HG03558 (cell line): ENCODE measurements at regions not wholly inside any gene's neighbourhood (a gene's known extent, or its start where the extent isn't known, plus 50 kb on each side); places are given as distances from the start of the nearest gene placed in this dataset.

Experiments
- ATAC-seq: cut with Tn5 transposase; IDR thresholded peaks from one replicate; pipeline ENCODE4 v1.9.1; 2021; ENCODE audit warnings: moderate number of reproducible peaks; ENCODE audit not compliant: unreplicated experiment; ENCODE audit errors: extremely low read depth

DNA sequence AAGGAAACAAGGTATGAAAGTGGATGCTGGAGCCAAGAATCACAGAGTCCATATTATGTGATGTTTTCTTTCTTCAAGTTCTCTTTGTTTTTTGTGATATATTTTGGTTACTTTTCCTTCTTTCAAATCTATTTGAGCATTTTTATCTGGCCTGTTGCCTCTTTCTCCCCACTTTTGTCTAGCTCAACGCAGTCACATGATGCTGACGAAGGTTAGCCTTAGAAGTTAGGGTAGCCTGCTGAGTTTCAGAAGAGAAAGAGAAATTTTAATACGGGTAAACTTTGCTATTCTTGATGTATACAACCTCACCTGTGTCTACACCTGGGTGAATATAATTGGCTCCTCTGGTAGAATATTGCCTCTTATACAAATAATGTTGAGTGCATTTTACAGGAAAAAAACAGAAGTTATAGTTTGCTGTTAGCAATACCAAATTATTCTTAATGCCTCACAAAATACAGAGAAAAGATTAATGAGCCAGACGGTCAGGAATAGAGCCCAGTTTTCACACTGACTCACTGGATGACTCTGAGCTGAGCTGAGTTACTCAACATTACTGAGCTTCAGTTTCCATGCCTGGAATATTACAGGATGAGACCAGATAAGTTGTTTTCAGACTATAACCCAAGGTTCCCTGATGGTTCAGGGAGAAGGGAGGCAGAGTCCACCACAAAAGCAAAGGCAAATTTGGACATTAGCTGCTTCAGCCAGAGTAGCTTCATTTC lies 161.6 kb upstream of the BDNF start:
- ATAC-seq, result no peak

DNA sequence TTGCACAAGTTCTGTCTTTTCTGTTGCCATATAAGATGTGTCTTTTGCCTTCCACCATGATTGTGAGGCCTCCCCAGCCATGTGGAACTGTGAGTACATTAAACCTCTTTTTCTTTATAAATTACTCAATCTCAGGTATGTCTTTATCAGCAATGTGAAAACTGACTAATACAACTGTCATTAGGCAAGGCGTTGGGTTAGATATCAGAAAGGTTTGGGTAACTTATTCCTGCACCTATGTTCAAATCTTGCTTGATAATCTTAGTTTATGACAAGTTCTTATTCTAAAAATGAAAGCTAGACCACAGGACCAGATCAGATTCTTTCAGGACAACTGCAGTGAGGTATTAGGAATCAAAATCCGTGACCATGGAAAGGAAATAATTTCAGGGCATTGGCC lies 160.6 kb upstream of the BDNF start:
- no peak for ATAC-seq

DNA sequence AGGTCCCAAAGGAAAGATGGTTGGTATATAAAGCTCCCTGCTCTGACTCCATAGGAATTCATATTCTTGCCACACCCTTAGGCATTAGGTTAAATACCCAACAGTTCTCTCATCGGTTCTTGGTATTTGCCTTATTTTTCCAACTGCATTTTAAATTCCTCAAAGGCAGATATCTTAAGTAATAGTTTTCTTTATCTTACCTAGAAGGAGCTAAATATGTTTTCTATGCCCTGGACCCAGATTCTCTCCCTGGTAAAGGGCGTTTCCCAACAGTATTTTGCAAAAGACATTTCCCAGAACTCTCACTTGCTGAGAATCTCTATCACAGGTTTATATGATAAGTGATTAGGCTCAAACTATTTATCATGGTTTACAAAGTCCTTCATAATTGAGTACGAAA lies 158.6 kb upstream of the BDNF start:
- ATAC-seq, result no peak

DNA sequence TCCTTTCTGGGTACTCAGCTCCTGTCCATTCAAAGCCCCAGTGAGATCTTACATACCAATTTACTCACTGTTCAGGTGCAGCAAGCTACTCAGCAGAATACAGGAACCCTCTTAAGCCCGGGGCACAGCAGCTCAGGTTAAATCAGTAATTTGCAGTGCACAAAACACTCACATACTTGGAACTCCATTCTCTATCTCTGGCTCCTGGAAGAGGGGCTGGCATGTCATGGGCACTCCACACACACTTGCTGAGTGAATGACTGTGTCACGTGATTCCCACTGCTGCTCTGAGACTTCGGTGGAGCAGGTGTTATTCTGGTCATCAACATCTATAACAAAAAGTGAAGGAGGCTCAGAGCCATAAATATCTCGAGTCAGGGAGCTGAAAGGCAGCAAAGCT lies 157.3 kb upstream of the BDNF start:
- ATAC-seq, result no peak

DNA sequence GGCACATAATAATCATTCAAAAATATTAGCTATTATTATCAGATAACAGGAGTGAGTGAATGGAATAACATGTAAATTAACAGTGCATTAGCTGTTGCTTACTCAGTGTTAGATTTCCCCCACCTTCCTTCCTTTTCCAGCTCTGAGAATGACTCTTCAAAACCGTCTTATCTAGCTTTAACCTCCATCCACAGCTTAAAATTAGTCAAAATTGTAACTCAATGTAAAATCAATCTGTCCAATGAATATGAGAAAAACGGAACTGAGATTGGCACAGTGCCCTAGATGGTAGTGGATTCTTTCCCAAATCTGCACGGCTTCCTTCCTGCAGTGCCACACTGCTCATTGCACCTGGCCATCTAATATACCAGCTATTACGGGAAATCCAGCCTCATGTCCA lies 156.8 kb upstream of the BDNF start:
- ATAC-seq, result peak; percentile 55

DNA sequence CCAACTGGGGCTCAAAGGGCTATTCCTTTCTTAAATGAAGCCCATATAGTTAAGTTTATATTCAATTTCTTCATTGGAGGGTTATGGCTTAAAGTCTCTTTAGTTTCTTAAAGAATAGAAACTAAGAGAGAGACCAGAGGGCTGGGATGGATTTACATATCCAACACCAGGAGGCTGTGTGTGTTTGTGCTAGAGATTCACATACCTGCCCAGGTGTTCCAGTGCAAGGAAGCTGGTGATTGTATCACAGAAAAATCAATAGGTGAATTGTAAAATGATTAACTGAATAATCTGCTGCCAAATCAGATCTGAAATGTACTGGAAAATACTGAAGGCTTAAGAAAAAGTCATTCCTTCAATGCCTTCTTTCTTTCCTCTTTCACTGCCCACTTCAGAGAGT lies 148.2 kb upstream of the BDNF start:
- ATAC-seq, result no peak

DNA sequence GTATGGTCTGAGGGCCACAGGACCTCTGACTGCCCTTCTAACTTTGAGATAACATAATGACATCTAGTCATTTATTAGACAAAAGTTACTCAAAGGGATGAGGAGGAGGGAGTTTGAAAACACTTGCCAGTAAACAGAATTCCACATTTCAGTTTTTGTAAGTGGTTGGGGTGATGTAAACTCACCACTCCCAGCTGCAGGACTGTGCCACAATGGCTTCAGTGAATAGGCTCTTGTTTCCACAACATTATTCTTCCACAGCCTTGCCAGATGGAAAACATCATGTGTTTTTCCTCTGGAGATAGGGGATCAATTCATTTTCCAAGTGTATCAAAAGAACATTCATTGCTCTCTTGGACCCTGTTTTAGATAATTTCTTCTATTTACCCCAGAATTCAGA lies 147.2 kb upstream of the BDNF start:
- no peak for ATAC-seq

DNA sequence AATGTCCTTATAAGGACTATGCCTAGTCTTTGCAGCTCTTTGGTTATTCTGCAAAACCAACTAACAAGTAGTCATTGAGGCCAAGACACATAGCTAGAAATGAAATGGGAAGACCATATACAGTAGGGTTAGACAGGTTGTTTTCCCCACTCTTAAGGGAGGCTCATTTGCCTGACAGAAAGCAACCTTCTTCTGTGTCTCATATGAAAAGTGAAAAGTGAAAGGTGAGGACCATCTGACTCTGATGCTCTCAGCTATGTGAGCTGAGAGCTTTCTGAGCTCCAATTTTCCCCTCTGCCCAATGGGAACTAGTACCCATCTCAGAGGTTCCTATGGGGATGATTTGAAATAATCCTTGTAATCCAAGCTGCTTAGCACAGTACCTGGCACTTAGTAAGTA lies 142.0 kb upstream of the BDNF start:
- ATAC-seq, result no peak

DNA sequence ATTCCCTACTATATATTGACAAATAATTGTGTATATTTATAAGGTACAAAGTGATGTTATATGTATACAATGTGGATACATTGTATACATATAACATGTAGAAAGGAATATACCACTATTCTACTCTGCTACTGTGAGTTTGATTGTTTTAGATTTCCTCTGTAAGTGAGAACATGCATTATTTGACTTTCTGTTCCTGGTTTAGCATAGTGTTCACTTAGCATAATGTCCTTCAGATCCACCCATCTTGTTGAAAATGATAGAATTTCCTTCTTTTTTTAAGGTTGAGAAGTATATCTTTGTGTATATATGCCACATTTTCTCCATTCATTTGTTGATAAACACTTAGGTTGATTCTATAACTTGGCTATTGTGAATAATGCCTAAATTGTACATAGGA lies 140.8 kb upstream of the BDNF start:
- ATAC-seq, result no peak

DNA sequence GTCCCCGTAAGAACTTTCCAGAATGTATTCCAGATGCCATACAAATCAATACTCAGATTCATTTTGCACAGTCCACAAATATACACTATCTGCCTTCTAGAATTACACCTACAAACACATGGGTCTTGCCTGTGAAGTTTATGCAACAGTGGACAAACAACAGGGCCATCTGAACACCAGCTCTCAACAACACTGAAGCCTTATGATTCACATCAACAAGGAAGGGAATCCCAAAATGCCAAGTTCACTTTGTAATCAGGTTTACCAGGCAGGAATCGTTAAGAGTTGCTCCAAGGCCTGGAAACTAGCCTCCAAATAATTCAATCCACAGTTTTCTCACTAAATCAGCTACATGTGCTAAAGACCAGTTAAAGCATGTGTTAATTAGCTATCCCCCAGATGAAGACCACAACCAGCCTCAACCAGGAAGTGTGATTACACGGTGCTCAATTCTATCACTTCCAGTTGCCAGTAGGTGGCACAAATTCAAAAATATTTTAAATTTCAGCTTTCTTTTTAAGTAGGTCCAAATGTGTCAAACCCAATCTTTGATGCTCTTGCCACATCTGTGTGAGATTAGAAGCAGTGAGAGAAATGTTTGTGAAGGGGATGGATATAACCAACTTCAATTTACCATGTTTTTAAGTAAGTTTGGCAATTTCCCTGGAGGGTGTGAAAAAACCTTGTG lies 139.1 kb upstream of the BDNF start:
- ATAC-seq, result no peak

DNA sequence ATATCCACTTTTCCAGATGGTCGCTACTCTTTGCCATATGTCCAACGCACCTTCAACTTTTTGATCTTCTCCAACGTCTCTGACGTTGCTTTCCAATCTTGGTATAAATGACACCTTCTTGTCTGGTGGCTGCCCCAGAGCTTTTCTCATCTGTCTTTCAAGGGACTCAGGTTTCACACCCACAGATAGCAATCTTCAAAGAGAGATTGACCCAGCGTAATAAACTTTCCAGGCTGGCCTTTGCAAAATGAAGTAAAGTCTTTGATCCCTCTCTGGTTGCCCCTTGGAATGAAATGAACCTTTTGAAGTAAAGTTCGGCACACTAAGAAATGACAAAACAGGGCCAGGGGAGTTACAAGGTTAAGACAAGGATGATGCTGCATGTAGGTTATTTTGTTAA lies 138.4 kb upstream of the BDNF start:
- ATAC-seq, result no peak

DNA sequence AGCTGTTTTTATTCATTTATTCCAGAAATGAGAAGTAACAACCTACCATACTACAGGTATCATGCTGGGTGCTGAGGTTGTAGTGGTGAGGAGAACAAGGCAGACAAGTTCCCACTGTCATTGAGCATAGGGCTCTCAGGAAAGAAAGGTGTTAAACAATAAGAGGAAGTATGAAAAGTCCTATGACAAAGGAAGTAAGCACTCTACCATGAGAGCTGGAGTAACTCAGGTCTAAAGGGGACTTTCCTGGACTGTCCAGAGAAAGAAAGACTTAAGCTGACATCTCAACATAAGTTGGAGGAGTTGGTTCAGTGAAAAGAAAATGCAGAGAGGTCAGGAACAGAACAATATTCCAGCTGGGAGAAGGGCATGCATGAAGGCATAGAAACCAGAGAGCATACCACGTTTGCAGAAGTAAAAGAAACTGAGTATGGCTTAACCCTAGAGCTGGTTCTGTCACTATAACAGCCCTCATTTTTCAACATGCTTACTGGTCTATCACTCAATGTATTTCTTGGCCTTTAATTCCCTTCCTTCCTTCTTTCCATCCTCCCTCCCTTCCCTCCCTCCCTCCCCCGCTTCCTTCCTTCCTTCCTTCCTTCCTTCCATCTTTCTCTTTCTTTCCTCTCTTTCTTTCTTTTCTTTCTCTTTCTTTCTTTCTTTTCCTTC lies 137.8 kb upstream of the BDNF start:
- ATAC-seq, result no peak

DNA sequence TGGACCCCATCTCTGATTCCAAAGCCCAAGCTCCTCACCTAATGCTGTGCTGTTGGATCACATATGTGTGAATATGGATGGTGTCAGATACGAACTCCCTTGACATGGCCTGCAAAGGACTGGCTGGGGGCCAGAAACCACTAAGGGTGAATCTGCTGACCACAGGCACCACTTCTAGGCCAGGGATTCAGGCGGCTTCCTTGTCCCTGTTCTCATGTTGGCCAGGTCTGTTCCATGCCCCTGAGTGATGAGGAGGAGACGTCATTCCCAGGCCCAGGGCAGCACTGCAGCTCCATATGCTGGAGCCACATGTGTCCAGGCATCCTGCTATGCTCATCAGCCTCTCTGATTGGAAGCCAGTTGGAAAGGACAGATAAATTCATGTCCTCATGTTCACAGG lies 130.0 kb upstream of the BDNF start:
- no peak for ATAC-seq

DNA sequence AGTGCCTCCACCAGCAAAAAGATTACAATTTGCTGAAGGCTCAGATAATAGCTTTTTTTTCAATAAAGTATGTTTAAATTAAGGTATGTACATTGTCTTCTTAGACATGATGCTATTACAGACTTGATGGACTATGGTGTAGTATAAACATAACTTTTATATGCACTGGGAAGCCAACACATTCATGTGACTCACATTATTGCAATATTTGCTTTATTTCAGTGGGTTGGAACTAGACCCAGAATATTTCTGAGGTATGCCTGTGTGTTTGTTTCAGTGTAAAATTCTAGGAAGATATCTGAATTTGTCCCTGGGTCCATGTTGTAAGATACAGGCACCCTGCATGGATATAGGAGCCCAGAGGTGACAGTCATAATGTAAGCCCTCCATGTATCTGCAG lies 120.0 kb upstream of the BDNF start:
- ATAC-seq, result no peak

DNA sequence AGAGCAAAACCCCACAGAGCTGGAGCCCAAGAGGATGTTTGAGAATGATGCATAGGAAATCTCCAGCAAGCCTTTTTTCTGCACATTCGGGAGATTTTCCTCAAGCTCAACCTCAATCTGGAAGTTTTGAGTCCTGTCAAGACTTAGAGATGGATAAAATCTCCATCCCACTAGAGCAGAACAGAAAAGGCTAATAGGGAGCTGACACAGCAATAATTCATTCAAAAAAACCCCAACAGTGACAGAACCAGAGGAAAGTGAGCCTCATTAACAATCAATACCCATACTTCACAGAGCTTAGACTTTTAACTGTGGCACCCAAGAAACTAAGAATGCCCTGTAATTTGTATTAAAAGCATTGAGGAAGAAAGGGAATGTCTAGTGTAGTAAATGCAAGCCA lies 115.9 kb upstream of the BDNF start:
- ATAC-seq, result no peak

DNA sequence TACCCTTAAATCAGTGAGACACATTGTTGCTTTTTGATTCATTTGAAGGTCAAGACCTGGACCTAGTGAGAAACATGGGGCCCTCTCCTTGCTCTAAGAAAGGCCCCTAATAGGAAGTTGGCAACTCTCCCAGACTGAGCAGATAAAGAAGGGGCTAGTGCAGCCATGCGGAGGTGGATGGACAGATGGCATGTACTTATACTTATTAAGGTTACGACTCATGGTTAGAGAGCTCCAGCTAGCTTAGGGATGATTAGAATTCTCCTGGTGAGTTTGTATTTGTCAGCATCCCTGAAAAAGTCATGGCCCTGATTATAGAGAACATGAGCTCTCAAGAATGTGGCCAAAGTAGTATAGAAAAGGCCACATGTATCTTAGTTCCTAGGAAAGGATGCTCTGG lies 112.1 kb upstream of the BDNF start:
- no peak for ATAC-seq

DNA sequence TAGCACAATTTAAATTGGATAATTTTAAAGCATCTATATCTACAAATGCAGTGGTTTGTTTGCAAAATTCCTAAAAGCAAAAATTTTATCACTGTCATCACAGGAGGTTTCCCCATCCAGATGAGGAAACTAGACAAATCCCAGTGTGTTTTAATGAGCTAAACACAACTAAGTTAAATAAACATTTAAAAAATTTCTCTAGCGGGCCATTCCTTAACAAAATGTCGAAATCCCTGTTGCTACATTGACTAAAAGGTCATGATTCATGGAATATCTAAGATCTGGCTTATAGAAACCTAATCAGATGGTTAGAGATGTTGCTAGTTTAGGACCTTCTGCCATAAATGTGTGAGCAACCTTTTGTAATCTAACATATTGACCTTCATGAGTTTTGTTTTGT lies 107.3 kb upstream of the BDNF start:
- ATAC-seq, result no peak

DNA sequence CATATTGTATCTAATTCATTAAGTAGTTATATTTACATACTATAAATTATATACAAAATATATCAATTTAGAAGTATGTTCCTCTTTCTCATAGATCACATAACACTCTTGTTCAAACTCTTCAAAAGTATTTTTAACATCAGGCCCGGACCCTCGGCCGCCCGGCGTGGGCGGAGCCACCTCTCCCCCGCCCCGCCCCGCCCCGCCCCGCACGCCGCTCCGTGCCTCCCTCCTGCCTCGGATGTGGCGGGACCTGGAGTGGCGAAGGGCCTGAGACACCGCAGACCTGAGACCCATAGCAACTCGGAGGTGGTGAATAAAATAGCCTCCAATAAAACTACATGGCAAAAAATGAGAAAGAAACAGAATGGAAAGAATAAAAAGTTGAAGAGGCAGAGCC lies 105.9 kb upstream of the BDNF start:
- no peak for ATAC-seq

DNA sequence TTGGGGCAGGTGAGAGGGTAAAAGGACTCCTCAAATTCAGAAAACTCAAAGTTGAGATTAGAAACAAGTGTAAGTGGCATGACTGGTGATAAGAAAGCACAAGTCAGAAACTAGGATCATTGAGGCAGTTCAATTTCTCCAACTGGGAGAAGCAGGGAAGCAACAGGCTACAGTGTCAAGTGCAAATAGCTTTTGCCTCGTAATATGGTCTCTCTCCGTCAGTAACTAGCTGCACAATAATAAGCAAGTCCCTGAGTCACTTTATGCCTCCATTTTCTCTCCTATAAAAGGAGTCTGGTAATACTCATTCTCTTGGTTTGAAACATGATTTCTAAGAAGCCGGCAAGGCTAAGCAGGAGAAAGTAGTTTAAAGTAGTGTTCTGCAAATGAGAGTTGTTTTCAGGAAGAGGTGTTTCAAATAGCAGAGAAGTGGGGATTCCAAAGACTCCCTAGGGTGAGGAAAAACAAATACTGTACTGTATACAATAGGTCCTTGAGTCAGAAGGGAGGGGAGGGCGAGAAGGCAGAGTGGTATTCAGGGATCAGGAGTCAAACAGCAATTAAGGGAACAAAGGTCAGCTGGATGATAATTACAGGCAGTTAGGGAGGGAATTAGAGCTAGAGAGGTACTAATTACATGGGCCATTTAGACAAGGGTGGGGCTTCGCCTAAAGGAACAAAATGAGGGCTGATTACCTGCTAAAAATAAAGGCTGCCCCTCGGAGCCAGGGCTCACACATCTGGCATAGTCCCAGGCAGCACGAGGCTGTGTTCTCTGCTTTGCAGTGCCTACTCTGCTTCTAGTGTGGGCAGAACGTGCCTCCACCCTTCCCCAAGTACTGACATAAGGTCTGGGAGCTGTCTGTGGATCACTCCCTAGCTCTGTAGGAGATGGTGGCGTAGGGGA lies 96.0 kb upstream of the BDNF start:
- ATAC-seq, result no peak

DNA sequence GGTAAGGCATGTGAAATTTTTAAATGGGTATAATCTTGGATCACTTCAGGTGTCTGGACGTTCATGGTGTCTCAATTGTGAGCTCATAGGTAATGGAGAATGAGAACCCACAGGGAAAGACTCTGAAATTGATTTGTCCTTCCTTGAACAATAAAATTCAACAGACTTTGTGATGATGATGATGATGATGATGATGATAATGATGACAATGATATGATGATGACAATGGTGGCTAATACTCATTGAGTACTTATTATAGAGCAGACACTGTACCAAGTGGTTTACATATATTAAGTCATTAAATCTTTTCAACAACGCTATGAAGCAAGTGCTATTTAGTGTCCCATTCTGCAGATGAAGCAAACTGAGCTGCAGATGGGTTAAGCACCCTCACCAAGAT lies 86.6 kb upstream of the BDNF start:
- no peak for ATAC-seq

DNA sequence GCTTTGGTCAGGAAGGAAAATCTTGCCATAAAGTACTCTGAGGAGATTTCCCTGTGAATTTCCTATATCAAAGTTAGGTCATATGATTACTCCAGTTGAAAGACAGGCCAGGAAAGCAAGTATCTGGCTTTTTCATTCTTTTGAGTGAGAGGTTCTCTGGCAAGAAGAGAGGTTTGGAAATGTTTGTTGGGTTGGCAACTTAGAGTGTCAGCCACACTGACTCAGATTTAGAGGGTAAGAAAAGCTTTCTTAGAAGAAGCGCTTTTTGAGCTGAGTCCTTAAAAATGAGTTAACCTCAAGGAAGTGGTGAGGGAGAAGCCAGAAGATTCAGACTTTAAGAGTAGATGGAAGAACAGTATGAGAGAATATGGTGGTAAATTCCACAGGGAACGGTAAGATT lies 86.1 kb upstream of the BDNF start:
- no peak for ATAC-seq
